ENCODE measurements at regions not wholly inside any gene's neighbourhood (a gene's known extent, or its start where the extent isn't known, plus 50 kb on each side); places are given as distances from the start of the nearest gene placed in this dataset.

DNA sequence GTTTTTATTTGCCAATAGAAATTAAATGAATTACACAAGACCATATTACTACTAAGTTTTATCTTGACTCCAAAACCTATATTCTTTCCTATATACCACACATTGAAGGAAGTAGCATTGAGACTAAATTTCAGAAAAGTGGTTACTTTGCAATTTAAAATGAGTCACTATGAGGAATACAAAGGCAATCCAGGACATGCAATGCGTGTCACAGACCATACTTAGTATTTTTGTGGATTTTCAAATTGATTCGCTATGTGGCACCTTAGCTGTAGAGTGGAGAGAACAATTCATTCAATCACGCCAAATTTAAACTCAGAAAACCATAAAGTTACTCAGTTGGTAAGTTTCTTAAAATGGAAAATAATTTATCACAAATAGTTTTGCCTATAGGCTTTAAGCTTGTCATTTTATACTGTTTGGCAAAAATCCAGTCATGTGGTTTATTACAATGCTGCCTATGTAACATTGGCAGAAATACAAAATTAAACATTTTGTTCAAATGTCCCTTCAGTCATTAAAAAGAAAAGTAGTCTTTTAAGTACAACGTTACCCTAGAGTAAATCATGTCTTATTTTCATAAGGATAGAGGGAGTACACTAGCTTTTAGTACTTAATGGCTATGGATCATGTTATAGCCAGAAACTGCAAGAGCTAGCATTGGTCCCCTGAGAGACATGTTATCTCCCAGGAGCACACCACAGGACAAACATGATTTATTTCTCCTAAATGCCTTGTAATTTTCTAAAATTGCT, 222.8 kb upstream of the CDH7 start:
- Histone ChIP-seq H3K4me2 (ENCODE audit: low read length) (no peak overlapping the region), H3K9ac (no peak overlapping the region), H3K79me2 (no peaks in the 10 kb centered on the region), H3K4me1 (no peaks in the 10 kb centered on the region), H3K36me3 (ENCODE audit: control insufficient read depth, insufficient read depth, low read length) (no peaks in the 10 kb centered on the region), H3K27me3 (ENCODE audit: control insufficient read depth, insufficient read depth, low read length) (no peaks in the 10 kb centered on the region), H3K4me3 (ENCODE audit: low read depth, low read length) (no peak overlapping the region), H3K9me3 (ENCODE audit: control insufficient read depth, low read length) (no peaks in the 10 kb centered on the region), H2AFZ (no peak overlapping the region), H3K27ac (no peak overlapping the region)
- TF ChIP-seq, protein P1, sequence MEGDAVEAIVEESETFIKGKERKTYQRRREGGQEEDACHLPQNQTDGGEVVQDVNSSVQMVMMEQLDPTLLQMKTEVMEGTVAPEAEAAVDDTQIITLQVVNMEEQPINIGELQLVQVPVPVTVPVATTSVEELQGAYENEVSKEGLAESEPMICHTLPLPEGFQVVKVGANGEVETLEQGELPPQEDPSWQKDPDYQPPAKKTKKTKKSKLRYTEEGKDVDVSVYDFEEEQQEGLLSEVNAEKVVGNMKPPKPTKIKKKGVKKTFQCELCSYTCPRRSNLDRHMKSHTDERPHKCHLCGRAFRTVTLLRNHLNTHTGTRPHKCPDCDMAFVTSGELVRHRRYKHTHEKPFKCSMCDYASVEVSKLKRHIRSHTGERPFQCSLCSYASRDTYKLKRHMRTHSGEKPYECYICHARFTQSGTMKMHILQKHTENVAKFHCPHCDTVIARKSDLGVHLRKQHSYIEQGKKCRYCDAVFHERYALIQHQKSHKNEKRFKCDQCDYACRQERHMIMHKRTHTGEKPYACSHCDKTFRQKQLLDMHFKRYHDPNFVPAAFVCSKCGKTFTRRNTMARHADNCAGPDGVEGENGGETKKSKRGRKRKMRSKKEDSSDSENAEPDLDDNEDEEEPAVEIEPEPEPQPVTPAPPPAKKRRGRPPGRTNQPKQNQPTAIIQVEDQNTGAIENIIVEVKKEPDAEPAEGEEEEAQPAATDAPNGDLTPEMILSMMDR (IDR thresholded peaks at IDR 0.05) = no peak

DNA sequence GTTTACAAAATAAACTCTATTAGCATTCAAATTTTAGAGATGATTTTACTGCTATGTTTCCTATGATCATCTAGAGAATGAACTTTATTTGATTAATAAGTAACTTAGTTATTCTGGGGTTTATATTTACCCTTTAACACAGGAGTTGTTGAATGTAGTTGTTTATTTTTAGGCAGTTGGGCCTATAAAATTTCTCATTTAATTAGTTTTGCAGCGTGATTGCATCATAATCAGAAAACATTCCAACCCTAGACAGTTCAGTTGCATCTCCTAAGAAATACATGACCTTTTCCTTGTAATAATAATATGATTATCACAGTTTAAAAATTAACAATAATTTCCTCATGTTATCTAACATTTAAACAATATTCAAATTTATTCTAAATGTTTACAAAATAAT, 224.7 kb upstream of the CDH7 start:
- H3K4me1 ChIP-seq = no peaks in the 10 kb centered on the region
- no peaks in the 10 kb centered on the region for H3K79me2 ChIP-seq
- H3K36me3 ChIP-seq (ENCODE audit: control insufficient read depth, insufficient read depth, low read length) = no peaks in the 10 kb centered on the region
- no peak overlapping the region for H3K9ac ChIP-seq
- H3K27me3 ChIP-seq (ENCODE audit: control insufficient read depth, insufficient read depth, low read length) = no peaks in the 10 kb centered on the region
- no peak overlapping the region for H3K4me2 ChIP-seq (ENCODE audit: low read length)
- H3K27ac ChIP-seq = no peak overlapping the region
- TF ChIP-seq, protein P1 (IDR thresholded peaks at IDR 0.05) = no peak
- H2AFZ ChIP-seq = no peak overlapping the region
- H3K9me3 ChIP-seq (ENCODE audit: control insufficient read depth, low read length) = no peaks in the 10 kb centered on the region
- no peak overlapping the region for H3K4me3 ChIP-seq (ENCODE audit: low read depth, low read length)

DNA sequence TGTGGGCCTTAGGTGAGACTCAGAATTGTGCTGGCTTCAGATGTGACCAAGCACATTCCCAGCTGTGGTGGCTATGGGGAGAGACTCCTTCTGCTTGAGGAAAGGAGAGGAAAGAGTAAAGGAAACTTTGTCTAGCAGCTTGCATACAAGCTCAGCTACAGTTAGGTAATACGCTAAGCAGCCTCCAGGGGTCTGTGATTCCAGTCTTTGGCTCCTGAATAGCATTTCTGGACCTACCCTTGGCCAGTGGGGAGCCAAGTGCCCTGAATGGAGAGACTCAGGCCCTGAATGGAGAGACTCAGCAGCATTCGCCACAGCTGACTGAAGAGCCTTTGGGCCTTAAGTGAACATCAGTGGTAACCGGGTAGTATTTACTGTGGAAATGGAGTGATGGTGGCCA, 227.4 kb upstream of the CDH7 start:
- H2AFZ ChIP-seq = no peak overlapping the region
- TF ChIP-seq, protein P1 (IDR thresholded peaks at IDR 0.05) = no peak

DNA sequence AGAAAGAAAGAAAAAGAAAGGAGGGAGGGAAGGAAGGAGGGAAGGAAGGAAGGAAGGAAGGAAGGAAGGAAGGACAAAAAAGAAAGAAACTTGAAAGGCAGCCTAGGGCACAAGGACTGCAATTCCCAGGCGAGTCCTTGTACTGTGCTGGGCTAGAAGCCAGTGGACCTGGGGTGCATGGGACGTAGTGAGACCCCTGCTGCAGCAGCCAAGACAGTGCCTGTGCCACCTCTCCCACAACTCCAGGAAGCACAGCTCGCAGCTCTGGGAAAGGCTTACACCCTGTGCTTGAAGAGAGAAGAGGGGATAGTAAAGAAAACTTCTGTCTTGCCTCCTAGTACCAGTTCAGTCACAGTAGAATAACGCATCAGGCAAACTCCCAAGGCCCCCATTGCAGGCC, 227.9 kb upstream of the CDH7 start:
- no peaks in the 10 kb centered on the region for H3K36me3 ChIP-seq (ENCODE audit: control insufficient read depth, insufficient read depth, low read length)
- H3K9me3 ChIP-seq (ENCODE audit: control insufficient read depth, low read length) = no peaks in the 10 kb centered on the region
- no peaks in the 10 kb centered on the region for H3K79me2 ChIP-seq
- no peak overlapping the region for H3K9ac ChIP-seq
- H3K27ac ChIP-seq = no peak overlapping the region
- TF ChIP-seq, protein P1 (IDR thresholded peaks at IDR 0.05) = no peak
- H3K4me2 ChIP-seq (ENCODE audit: low read length) = no peak overlapping the region
- H2AFZ ChIP-seq = no peak overlapping the region
- H3K27me3 ChIP-seq (ENCODE audit: control insufficient read depth, insufficient read depth, low read length) = no peaks in the 10 kb centered on the region
- H3K4me3 ChIP-seq (ENCODE audit: low read depth, low read length) = no peak overlapping the region
- H3K4me1 ChIP-seq = no peaks in the 10 kb centered on the region

More for the DNA sequence above, 227.4 kb upstream of the CDH7 start:
- no peak overlapping the region for H3K4me2 ChIP-seq (ENCODE audit: low read length)
- no peaks in the 10 kb centered on the region for H3K9me3 ChIP-seq (ENCODE audit: control insufficient read depth, low read length)
- no peaks in the 10 kb centered on the region for H3K79me2 ChIP-seq
- no peak overlapping the region for H3K4me3 ChIP-seq (ENCODE audit: low read depth, low read length)
- H3K27ac ChIP-seq = no peak overlapping the region
- H3K27me3 ChIP-seq (ENCODE audit: control insufficient read depth, insufficient read depth, low read length) = no peaks in the 10 kb centered on the region
- H3K36me3 ChIP-seq (ENCODE audit: control insufficient read depth, insufficient read depth, low read length) = no peaks in the 10 kb centered on the region
- H3K9ac ChIP-seq = no peak overlapping the region
- no peaks in the 10 kb centered on the region for H3K4me1 ChIP-seq

DNA sequence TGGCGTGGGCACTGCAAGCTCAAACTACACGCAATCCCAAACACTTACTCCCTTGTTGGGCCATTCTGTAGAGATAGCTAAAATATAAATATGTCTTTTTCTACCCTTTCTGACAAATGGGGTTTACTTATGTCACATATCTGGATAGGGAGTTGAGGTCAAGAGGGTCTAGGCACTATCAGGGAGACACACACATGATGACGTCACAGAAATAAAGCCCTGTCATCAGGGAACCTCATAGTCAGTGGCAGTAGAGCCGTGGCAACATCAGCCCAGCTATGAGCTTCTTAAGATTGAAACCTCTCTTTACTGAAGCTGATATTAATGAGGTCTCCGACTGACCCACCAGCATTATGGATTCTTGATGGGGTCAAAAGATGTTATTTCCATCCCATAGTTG, 234.6 kb upstream of the CDH7 start:
- H2AFZ ChIP-seq = no peak overlapping the region
- no peaks in the 10 kb centered on the region for H3K4me1 ChIP-seq
- no peak overlapping the region for H3K4me3 ChIP-seq (ENCODE audit: low read depth, low read length)
- no peak overlapping the region for H3K27ac ChIP-seq
- no peak overlapping the region for H3K9ac ChIP-seq
- H3K9me3 ChIP-seq (ENCODE audit: control insufficient read depth, low read length) = no peaks in the 10 kb centered on the region
- H3K36me3 ChIP-seq (ENCODE audit: control insufficient read depth, insufficient read depth, low read length) = no peaks in the 10 kb centered on the region
- H3K4me2 ChIP-seq (ENCODE audit: low read length) = no peak overlapping the region
- H3K27me3 ChIP-seq (ENCODE audit: control insufficient read depth, insufficient read depth, low read length) = no peaks in the 10 kb centered on the region
- H3K79me2 ChIP-seq = no peaks in the 10 kb centered on the region
- TF ChIP-seq, protein P1 (IDR thresholded peaks at IDR 0.05) = no peak
